PC-3 (cell line): ENCODE measurements at regions not wholly inside any gene's neighbourhood (a gene's known extent, or its start where the extent isn't known, plus 50 kb on each side); places are given as distances from the start of the nearest gene placed in this dataset.

Experiments used
- ATAC-seq: fragments of 200-7000 bp; cut with Tn5 transposase; 2 replicates; pipeline ENCODE4 v1.9.1; 2020; ENCODE audit warnings: mild to moderate bottlenecking, moderate library complexity
- BruUV-seq: library from RNA; stranded (reverse); fragments of 400-500 nt; replicated peaks from 2 replicates; lab custom pipeline; 2021; lab: Mats Ljungman, UMichigan
- CTCF ChIA-PET: fragments of 300-600 bp; sonication (Branson Sonifier 250); formaldehyde crosslinking; loops from one replicate; lab custom pipeline; 2022; ENCODE audit warnings: antibody characterized with exemption; lab: Charles Lee
- POLR2A ChIA-PET: fragments of 300-600 bp; sonication (Branson Sonifier 250); formaldehyde crosslinking; loops from one replicate; lab custom pipeline; 2022; ENCODE audit warnings: antibody characterized with exemption; ENCODE audit not compliant: unreplicated experiment; lab: Charles Lee
- DNase-seq: peaks from one replicate; pipeline ENCODE4 v3.0.0-alpha.2; 2015
- H2AFZ ChIP-seq: fragments of 300-600 bp; sonication (generic); 2 replicates; pipeline ENCODE4 v1.6.0; 2016; ENCODE audit warnings: antibody characterized with exemption, low read length
- H3F3A ChIP-seq: fragments of 300-600 bp; sonication (generic); one replicate; pipeline ENCODE4 v1.6.0; 2017; ENCODE audit warnings: antibody characterized with exemption, low read length, control low read depth, mild to moderate bottlenecking; ENCODE audit not compliant: unreplicated experiment
- H3K27ac ChIP-seq: fragments of 300-600 bp; sonication (generic); 2 replicates; pipeline ENCODE4 v1.5.1; 2016; ENCODE audit warnings: mild to moderate bottlenecking, low read length
- H3K27me3 ChIP-seq: fragments of 300-600 bp; sonication (generic); 2 replicates; pipeline ENCODE4 v1.6.1; 2016; ENCODE audit warnings: low read length, mixed read lengths
- H3K36me3 ChIP-seq: fragments of 300-600 bp; sonication (generic); 2 replicates; pipeline ENCODE4 v1.6.1; 2016; ENCODE audit warnings: low read depth, mixed run types, low read length, mixed read lengths
- H3K4me1 ChIP-seq: fragments of 300-600 bp; sonication (generic); 2 replicates; pipeline ENCODE4 v1.5.1; 2016; ENCODE audit warnings: low read length; ENCODE audit not compliant: insufficient read depth
- H3K4me2 ChIP-seq: fragments of 300-600 bp; sonication (generic); 2 replicates; pipeline ENCODE4 v1.6.0; 2016; ENCODE audit warnings: low read length
- H3K4me3 ChIP-seq: fragments of 300-600 bp; sonication (generic); 2 replicates; pipeline ENCODE4 v1.5.1; 2016; ENCODE audit warnings: mild to moderate bottlenecking, low read length, mixed read lengths
- H3K79me2 ChIP-seq: fragments of 300-600 bp; sonication (generic); 2 replicates; pipeline ENCODE4 v1.6.1; 2017; ENCODE audit warnings: low read length, mixed read lengths
- H3K9ac ChIP-seq: fragments of 300-600 bp; sonication (generic); 2 replicates; pipeline ENCODE4 v1.6.0; 2016; ENCODE audit warnings: mild to moderate bottlenecking, low read length
- H3K9me2 ChIP-seq: fragments of 300-600 bp; sonication (generic); replicated peaks from 2 replicates; pipeline ENCODE4 v1.6.1; 2016; ENCODE audit warnings: mixed run types, low read length, mixed read lengths
- H3K9me3 ChIP-seq: fragments of 300-600 bp; sonication (generic); 2 replicates; pipeline ENCODE4 v1.6.1; 2016; ENCODE audit warnings: low read length, mixed read lengths
- H4K20me1 ChIP-seq: fragments of 300-600 bp; sonication (generic); 2 replicates; pipeline ENCODE4 v1.6.1; 2016; ENCODE audit warnings: low read length, mixed read lengths
- CTCF ChIP-seq: fragments of 300-600 bp; sonication (generic); conservative IDR thresholded peaks from 2 replicates; pipeline ENCODE4 v1.5.1; 2017; ENCODE audit warnings: antibody characterized with exemption, low read depth, mild to moderate bottlenecking, low read length
- EZH2 ChIP-seq: fragments of 300-600 bp; sonication (generic); IDR thresholded peaks from one replicate; pipeline ENCODE4 v1.6.1; 2017; ENCODE audit warnings: antibody characterized with exemption, mild to moderate bottlenecking, low read length; ENCODE audit not compliant: unreplicated experiment
- EZH2phosphoT487 ChIP-seq: fragments of 300-600 bp; sonication (generic); IDR thresholded peaks from 2 replicates; pipeline ENCODE4 v1.6.1; 2018; ENCODE audit warnings: mild to moderate bottlenecking, antibody characterized with exemption, low read length, borderline replicate concordance
- intact Hi-C: fragments of 100-400 bp; cut with micrococcal nuclease; formaldehyde crosslinking; loops from 2 replicates; pipeline ENCODE4 v1.9.0; 2023

- Histone ChIP-seq H3K4me1 (no peaks in the 10 kb centered on the region), H3K4me2 (no peak overlapping the region), H3K27ac (no peak overlapping the region), H3K27me3 (no peaks in the 10 kb centered on the region), H3K36me3 (no peaks in the 10 kb centered on the region), H3K9me2 (no peaks in the 10 kb centered on the region), H3K79me2 (no peaks in the 10 kb centered on the region), H3K4me3 (no peak overlapping the region), H3F3A (no peaks in the 10 kb centered on the region), H2AFZ (no peak overlapping the region), H3K9me3 (no peaks in the 10 kb centered on the region), H3K9ac (no peak overlapping the region), H4K20me1 (no peaks in the 10 kb centered on the region)
- no peak for TF ChIP-seq CTCF
- TF ChIP-seq EZH2phosphoT487, result no peak
- no peak for TF ChIP-seq EZH2
- ATAC-seq (no peak), DNase-seq (no peak)
- CTCF ChIA-PET, result interaction anchor here (0.6 kb wide), 1 partner anchor 108 kb away, joined by 3 read pairs; no protein-coding TSS in a partner anchor
- no TSS peak for BruUV-seq
- intact Hi-C loops, result no loop called here
- POLR2A ChIA-PET, result no interaction called here
Measured at GRCh38 chr2:41950666-41950960, 97.2 kb upstream of the PKDCC start.

GRCh38 chr2:41954304-41955291 lies 93.2 kb upstream of the PKDCC start:
- no peaks in the 10 kb centered on the region for H3K9me3 ChIP-seq
- H3K4me1 ChIP-seq, result no peaks in the 10 kb centered on the region

More at GRCh38 chr2:41954304-41955291, 93.2 kb upstream of the PKDCC start:
- CTCF ChIA-PET, result no interaction called here
- DNase-seq (no peak), ATAC-seq (peak; percentile 46; the same call in 1 of the 2 replicates)
- no peaks in the 10 kb centered on the region for H3K36me3 ChIP-seq
- no peak overlapping the region for H3K27ac ChIP-seq
- TF ChIP-seq CTCF (no peak), EZH2 (no peak), EZH2phosphoT487 (no peak)
- H3K27me3 ChIP-seq, result peaks cover 12% of the 10 kb centered on the region
- no peak overlapping the region for H3K4me3 ChIP-seq
- POLR2A ChIA-PET, result no interaction called here
- BruUV-seq, result no TSS peak
- no peak overlapping the region for H3K4me2 ChIP-seq
- no peaks in the 10 kb centered on the region for H4K20me1 ChIP-seq
- no peak overlapping the region for H2AFZ ChIP-seq
- H3F3A ChIP-seq, result no peaks in the 10 kb centered on the region
- no peaks in the 10 kb centered on the region for H3K79me2 ChIP-seq
- no peaks in the 10 kb centered on the region for H3K9me2 ChIP-seq
- H3K9ac ChIP-seq, result no peak overlapping the region
- intact Hi-C loops, result no loop called here
